ENCODE measurements at regions not wholly inside any gene's neighbourhood (a gene's known extent, or its start where the extent isn't known, plus 50 kb on each side); places are given as distances from the start of the nearest gene placed in this dataset.

- Mint-ChIP-seq H3K36me3 (no peaks in the 10 kb centered on the region), H3K4me3 (no peak overlapping the region), H3K27ac (no peak overlapping the region), H3K9me3 (no peaks in the 10 kb centered on the region), H3K4me1 (peaks cover 5% of the 10 kb centered on the region), H3K27me3 (ENCODE audit: insufficient read depth, low read depth) (peaks cover 6% of the 10 kb centered on the region)
- H3K36me3 ChIP-seq, result no peaks in the 10 kb centered on the region
- no peaks in the 10 kb centered on the region for H3K27me3 ChIP-seq
- H3K4me3 ChIP-seq, result no peak overlapping the region
- no peak overlapping the region for H2AFZ ChIP-seq (replicated peaks)
- no peaks in the 10 kb centered on the region for H3K4me1 ChIP-seq
- H3K4me2 ChIP-seq, result no peak overlapping the region
- no peaks in the 10 kb centered on the region for H3K79me2 ChIP-seq (ENCODE audit: low read depth)
- no peaks in the 10 kb centered on the region for H3K9me3 ChIP-seq (ENCODE audit: low read depth)
- H3K27ac ChIP-seq, result no peak overlapping the region
- no peak overlapping the region for H3K9ac ChIP-seq
- no peak for TF ChIP-seq EZH2 (IDR thresholded peaks at IDR 0.05)
- DNase-seq (ENCODE audit: low spot score), result no peak
- H3F3A ChIP-seq (ENCODE audit: low read depth), result no peaks in the 10 kb centered on the region
- no peaks in the 10 kb centered on the region for H4K20me1 ChIP-seq (ENCODE audit: low read depth)
These were observed 297.2 kb downstream of the MED10 start for GRCh38 chr5:6080930-6081726.

GRCh38 chr5:6080436-6080835 is 297.9 kb downstream of the MED10 start:
- no peaks in the 10 kb centered on the region for H3F3A ChIP-seq (ENCODE audit: low read depth)
- Mint-ChIP-seq H3K27ac (no peak overlapping the region), H3K4me1 (peaks cover 5% of the 10 kb centered on the region), H3K4me3 (no peak overlapping the region), H3K27me3 (ENCODE audit: insufficient read depth, low read depth) (peaks cover 6% of the 10 kb centered on the region), H3K9me3 (no peaks in the 10 kb centered on the region), H3K36me3 (no peaks in the 10 kb centered on the region)
- H3K36me3 ChIP-seq, result no peaks in the 10 kb centered on the region
- no peaks in the 10 kb centered on the region for H4K20me1 ChIP-seq (ENCODE audit: low read depth)
- H3K9ac ChIP-seq, result no peak overlapping the region
- H3K4me1 ChIP-seq, result no peaks in the 10 kb centered on the region
- DNase-seq (ENCODE audit: low spot score), result no peak
- H3K4me3 ChIP-seq, result no peak overlapping the region
- H2AFZ ChIP-seq (replicated peaks), result no peak overlapping the region
- no peaks in the 10 kb centered on the region for H3K9me3 ChIP-seq (ENCODE audit: low read depth)
- TF ChIP-seq CTCF (IDR thresholded peaks at IDR 0.05) (no peak), EZH2phosphoT487 (IDR thresholded peaks at IDR 0.05) (no peak), EZH2 (IDR thresholded peaks at IDR 0.05) (no peak)
- no peaks in the 10 kb centered on the region for H3K79me2 ChIP-seq (ENCODE audit: low read depth)
- H3K27ac ChIP-seq, result no peak overlapping the region
- H3K4me2 ChIP-seq, result no peak overlapping the region
- H3K27me3 ChIP-seq, result no peaks in the 10 kb centered on the region

- no peak overlapping the region for H3K9ac ChIP-seq
- no peaks in the 10 kb centered on the region for H3K36me3 ChIP-seq
- Mint-ChIP-seq H3K4me3 (no peak overlapping the region), H3K4me1 (peaks cover 5% of the 10 kb centered on the region), H3K36me3 (no peaks in the 10 kb centered on the region), H3K27ac (no peak overlapping the region), H3K9me3 (no peaks in the 10 kb centered on the region), H3K27me3 (ENCODE audit: insufficient read depth, low read depth) (peaks cover 8% of the 10 kb centered on the region)
- TF ChIP-seq EZH2phosphoT487 (IDR thresholded peaks at IDR 0.05) (no peak), EZH2 (IDR thresholded peaks at IDR 0.05) (no peak), CTCF (IDR thresholded peaks at IDR 0.05) (no peak)
- no peak overlapping the region for H3K4me2 ChIP-seq
- H3K4me1 ChIP-seq, result no peaks in the 10 kb centered on the region
- no peaks in the 10 kb centered on the region for H3K27me3 ChIP-seq
- DNase-seq (ENCODE audit: low spot score), result no peak
- H3F3A ChIP-seq (ENCODE audit: low read depth), result no peaks in the 10 kb centered on the region
- no peaks in the 10 kb centered on the region for H4K20me1 ChIP-seq (ENCODE audit: low read depth)
- no peaks in the 10 kb centered on the region for H3K79me2 ChIP-seq (ENCODE audit: low read depth)
- no peaks in the 10 kb centered on the region for H3K9me3 ChIP-seq (ENCODE audit: low read depth)
- no peak overlapping the region for H3K27ac ChIP-seq
- no peak overlapping the region for H2AFZ ChIP-seq (replicated peaks)
- no peak overlapping the region for H3K4me3 ChIP-seq
These were observed 299.5 kb downstream of the MED10 start for GRCh38 chr5:6078881-6079280.

Measured in neural progenitor cell (in vitro differentiated cells).